HG02642 (cell line): ENCODE measurements at regions not wholly inside any gene's neighbourhood (a gene's known extent, or its start where the extent isn't known, plus 50 kb on each side); places are given as distances from the start of the nearest gene placed in this dataset.
"Not testable (repeated sequence)": the region's sequence is repeated elsewhere in the genome, so short reads cannot be mapped to it uniquely, and the experiment has no call there.

Experiments used
- ATAC-seq: cut with Tn5 transposase; IDR thresholded peaks from one replicate; pipeline ENCODE4 v1.9.1; 2021; ENCODE audit warnings: mild to moderate bottlenecking; ENCODE audit not compliant: unreplicated experiment, poor library complexity

GRCh38 chr16:88224131-88224898, 158.4 kb upstream of the ZNF469 start:
- ATAC-seq = not testable (repeated sequence)

DNA sequence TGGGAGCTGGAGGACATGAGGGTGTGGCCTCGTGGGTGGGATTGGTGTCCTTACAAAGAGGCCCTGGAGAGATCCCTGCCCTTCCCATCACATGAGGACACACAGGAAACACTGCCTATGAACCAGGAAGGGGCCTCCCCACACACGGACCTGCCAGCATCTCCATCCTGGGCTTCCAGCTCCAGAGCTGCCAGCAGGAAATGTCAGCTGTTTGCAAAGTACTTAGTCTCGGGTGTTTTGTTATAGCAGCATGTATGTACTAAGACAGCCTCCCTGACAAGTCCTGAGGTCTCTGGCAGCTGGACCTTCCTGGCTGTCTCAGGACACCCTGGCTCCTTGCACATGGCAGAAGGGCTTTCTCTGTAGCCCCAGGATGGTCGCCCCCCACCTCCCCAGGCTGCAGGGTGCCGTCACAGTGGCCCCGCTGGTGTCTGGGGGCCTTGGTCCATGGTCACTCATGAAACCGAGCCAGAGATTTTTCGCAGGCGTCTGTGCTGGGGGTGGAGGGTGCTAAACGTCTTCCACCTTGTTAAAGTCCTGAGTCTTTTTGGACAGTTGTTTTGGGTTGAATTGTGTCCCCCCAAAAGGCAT, 157.0 kb upstream of the ZNF469 start:
- ATAC-seq = not testable (repeated sequence)

DNA sequence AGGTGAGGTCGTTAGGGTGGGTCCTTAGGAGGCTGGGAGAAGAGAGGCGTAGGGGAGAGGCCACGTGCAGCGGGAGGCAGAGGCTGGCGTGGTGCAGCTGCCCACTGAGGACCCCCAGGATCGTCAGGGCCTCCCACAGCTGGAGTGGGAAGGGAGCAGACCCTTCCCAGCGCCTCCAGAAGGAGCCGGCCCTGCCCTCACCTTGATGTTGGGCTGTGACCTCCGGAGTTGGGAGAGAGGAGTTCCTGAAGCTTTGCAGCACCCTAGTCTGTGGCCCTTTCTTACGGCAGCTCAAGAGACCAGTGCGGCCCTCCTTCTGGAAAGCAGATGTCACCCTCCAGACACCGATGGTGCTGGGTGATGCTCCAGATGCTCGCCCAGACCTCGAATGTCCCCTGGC, 156.5 kb upstream of the ZNF469 start:
- not testable (repeated sequence) for ATAC-seq

DNA sequence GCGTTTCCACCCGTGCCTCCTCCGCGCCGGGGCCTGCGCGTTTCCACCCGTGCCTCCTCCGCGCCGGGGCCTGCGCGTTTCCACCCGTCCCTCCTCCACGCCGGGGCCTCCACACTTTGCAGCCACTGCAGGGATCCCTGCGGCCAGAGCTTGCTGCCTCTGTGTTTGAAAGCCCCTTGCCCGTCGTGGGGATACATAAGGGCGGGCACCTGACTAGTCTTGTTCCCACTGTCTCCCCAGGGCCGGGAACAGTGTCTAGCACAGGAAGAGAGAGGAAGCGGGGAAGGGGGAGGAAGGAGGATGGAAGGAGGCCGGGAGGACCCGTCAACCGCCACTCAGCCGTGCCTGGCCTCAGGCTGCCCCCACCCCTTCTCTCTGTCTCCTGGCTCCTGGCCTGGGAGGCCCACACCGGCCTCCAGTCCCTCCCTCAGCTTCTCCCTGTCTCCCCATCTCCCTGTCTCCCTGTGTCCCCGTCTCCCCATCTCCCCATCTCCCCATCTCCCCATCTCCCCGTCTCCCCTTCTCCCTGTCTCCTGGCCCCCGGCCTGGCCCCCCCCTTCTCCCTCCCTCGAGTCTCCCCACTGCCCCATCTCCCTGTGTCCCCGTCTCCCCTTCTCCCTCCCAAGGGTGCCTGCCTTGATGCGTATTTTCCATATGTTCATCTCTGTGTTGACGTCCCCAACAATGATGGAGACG, 155.6 kb upstream of the ZNF469 start:
- ATAC-seq = not testable (repeated sequence)

DNA sequence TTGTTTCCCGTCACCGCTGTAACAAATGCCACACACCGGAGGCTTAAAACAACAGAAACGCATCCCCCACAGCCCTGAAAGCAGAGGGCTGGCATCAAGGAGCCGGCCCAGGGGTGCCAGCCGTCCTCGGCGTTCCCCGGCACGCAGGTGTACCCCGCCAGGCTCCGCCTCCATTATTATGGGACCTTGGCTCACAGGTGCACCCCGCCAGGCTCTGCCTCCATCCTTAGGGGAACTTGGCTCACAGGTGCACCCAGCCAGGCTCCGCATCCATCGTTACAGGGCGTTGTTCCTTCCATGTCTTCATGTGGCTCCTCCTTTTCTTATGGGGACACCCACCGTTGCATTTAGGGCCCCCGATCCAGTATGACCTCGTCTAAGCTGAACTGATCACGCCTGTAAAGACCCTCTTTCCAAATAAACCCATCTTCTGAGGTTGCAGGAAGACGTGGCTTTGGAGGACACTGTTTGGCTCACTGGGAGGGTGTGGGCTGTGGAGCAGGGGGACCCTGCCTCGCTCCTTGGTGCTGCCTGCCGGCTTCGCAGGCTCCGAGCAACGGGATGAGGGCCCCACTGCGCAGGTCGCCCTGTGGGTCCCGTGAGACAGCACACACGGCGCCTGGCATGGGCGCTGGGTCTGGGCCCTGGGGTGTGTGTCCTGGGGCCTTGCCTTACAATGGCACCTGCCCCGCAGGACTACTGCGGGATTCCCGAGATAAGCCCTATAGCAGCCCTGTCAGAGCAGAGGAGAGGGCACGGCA, 154.9 kb upstream of the ZNF469 start:
- ATAC-seq = not testable (repeated sequence)

GRCh38 chr16:88228751-88229150, 154.0 kb upstream of the ZNF469 start:
- not testable (repeated sequence) for ATAC-seq

DNA sequence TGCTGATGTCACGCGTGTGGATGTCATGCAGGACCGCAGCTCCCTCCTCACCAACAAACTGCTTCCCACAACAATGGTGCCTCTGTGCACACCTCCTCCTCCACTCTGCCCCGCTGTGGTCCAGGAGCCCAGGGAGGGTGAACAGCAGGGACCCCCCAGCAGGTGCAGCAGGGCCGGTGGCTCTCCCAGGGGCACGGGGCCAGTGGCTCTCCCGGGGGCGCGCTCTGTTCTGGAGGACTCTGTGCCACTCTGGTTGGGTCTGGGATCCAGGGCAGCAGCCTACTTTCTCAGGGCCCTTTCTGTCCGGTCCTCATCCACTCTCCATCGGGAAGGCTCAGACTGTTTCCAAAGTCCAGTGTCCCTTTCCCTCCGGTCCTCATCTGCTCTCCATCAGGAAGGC, 153.0 kb upstream of the ZNF469 start:
- ATAC-seq = not testable (repeated sequence)

GRCh38 chr16:88230276-88230966, 152.3 kb upstream of the ZNF469 start:
- ATAC-seq = not testable (repeated sequence)

GRCh38 chr16:88230967-88231615, 151.7 kb upstream of the ZNF469 start:
- ATAC-seq = not testable (repeated sequence)

GRCh38 chr16:88231839-88232238, 150.9 kb upstream of the ZNF469 start:
- not testable (repeated sequence) for ATAC-seq

- ATAC-seq = not testable (repeated sequence)
Observed at GRCh38 chr16:88232401-88233258, 150.1 kb upstream of the ZNF469 start.

DNA sequence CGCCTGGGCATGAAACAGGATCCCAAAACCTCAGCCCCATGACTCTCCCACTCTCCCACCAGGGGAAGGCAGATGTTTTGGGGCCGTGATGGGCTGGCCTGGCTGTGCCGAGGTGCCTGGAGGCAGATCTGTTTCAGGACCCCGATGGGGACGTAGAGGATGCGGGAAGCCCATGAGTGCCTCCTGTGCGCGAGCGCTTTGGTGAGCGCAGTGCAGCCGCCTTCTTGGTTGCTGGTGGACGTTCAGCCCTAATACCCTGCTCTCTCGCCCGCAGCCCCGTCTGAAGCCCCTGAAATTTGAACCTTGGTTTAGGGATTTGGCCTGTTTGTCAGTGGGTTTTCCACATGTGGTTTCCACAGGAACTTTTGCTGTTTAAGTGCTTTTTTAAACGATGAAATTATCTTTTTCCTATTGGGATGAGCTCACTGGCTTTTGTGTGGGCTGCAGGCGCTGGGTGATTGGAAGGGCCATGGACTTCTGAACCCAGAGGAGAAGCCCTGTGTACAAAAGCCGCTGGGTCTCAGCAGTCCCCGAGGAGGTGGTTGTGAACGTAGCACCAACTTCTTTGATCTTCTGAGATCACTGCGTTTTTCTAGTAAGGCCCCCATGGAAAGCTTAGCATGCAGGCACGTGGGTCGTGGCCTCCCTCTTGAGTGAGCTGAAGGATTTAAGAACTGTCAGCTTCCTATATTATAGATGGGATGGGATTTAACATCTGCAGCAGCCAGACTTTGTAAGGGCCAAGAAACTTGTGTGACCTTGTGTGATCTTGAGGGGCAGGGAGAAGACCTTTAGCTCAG, 148.9 kb upstream of the ZNF469 start:
- ATAC-seq = not testable (repeated sequence)

DNA sequence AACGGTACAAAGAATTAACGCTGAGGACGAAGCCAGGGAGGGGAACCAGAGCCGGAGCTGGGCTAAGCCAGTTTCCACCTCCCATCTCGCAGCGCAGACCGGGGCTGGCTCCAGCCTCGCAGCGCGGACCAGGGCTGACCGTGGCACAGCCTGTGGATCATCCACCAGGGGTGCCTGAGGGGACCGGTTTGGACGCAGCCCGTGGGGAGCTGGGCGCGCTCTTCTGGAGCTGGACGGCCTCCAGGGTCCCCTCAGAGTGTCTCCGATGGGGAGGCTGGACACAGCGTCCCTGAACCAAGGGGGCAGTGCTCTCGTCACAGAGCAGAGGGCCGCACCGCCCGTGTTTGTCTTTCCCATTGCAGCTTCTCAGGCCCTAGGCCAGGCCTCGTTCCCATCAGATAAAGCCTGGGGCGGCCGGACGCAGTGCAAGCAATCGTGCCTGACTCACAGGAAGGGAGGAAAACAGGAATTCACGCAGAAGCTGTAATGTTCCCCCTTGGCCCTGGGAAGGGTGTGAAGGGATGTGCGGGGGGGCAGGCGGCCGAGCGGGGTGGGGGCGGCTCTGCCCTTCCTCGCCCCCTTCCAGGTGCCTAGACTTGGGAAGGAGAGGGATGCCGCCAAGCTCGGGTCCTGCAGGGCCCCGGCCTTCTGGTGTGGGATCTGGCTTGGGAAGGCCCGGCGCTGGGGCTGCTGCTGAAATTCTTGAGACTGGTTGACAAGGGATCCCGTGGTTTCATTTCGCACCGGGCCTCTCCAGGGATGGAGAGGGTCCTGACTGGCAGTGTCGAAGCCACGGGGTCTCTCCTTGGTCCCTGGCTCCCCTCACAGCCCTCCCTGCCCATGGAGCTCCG, 148.1 kb upstream of the ZNF469 start:
- not testable (repeated sequence) for ATAC-seq

DNA sequence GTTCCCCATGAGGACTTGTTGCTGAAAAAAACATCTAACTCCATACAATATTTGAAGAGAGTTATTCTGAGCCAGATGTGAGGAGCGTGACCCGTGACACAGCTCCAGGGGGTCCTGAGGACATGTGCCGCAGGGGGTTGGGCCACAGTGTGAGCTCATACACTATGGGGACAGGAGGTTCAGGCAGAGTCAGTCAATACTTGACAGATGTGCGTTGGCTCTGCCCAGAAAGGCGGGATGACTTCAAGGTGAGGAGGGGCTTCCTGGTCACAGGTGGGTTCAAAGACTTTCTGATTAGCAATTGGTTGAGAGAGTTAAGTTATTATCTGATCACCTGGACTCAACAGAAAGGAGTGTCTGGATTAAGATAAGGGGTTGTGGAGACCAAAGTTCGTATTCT, 147.1 kb upstream of the ZNF469 start:
- ATAC-seq = not testable (repeated sequence)

- ATAC-seq = not testable (repeated sequence)
Observed at GRCh38 chr16:88236229-88236628, 146.5 kb upstream of the ZNF469 start.

- ATAC-seq = not testable (repeated sequence)
Observed at GRCh38 chr16:88237314-88237713, 145.4 kb upstream of the ZNF469 start.
